GM23338 (cell line): ENCODE measurements at regions not wholly inside any gene's neighbourhood (a gene's known extent, or its start where the extent isn't known, plus 50 kb on each side); places are given as distances from the start of the nearest gene placed in this dataset.

Source experiments
- ATAC-seq: fragments of 200-7000 bp; cut with Tn5 transposase; 3 replicates; pipeline ENCODE4 v1.9.1; 2020
- DNase-seq: peaks from one replicate; pipeline ENCODE4 v3.0.0-alpha.2; 2015; ENCODE audit warnings: low spot score
- H2AFZ ChIP-seq: fragments of 200-600 bp; sonication (generic); 2 replicates; pipeline ENCODE4 v1.8.0; 2016; ENCODE audit warnings: antibody characterized with exemption, mild to moderate bottlenecking, moderate library complexity
- H3F3A ChIP-seq: fragments of 200-600 bp; sonication (generic); replicated peaks from 2 replicates; pipeline ENCODE4 v1.8.0; 2017; ENCODE audit warnings: antibody characterized with exemption, mixed run types, low read depth
- H3K27ac ChIP-seq: fragments of 200-600 bp; sonication (generic); 2 replicates; pipeline ENCODE4 v1.6.1; 2016; ENCODE audit warnings: low read depth
- H3K27me3 ChIP-seq: fragments of 200-600 bp; sonication (generic); 2 replicates; pipeline ENCODE4 v1.8.0; 2016; ENCODE audit warnings: mild to moderate bottlenecking, mixed run types, moderate library complexity; ENCODE audit not compliant: insufficient read depth
- H3K36me3 ChIP-seq: fragments of 200-600 bp; sonication (generic); 2 replicates; pipeline ENCODE4 v1.8.0; 2016; ENCODE audit warnings: mild to moderate bottlenecking; ENCODE audit not compliant: insufficient read depth
- H3K4me1 ChIP-seq: fragments of 200-600 bp; sonication (generic); 2 replicates; pipeline ENCODE4 v1.8.0; 2016; ENCODE audit warnings: mild to moderate bottlenecking, moderate library complexity; ENCODE audit not compliant: insufficient read depth
- H3K4me2 ChIP-seq: fragments of 200-600 bp; sonication (generic); 2 replicates; pipeline ENCODE4 v1.7.1; 2017; ENCODE audit warnings: mixed run types
- H3K4me3 ChIP-seq: fragments of 200-600 bp; sonication (generic); 2 replicates; pipeline ENCODE4 v1.6.1; 2016; ENCODE audit warnings: mixed run types
- H3K79me2 ChIP-seq: fragments of 200-600 bp; sonication (generic); replicated peaks from 2 replicates; pipeline ENCODE4 v1.8.0; 2017; ENCODE audit warnings: mild to moderate bottlenecking; ENCODE audit not compliant: insufficient read depth
- H3K9me2 ChIP-seq: fragments of 200-600 bp; sonication (generic); 2 replicates; pipeline ENCODE4 v1.8.0; 2017; ENCODE audit not compliant: insufficient read depth
- H4K20me1 ChIP-seq: fragments of 200-600 bp; sonication (generic); replicated peaks from 2 replicates; pipeline ENCODE4 v1.8.0; 2017; ENCODE audit warnings: mild to moderate bottlenecking; ENCODE audit not compliant: insufficient read depth
- H3K27ac Mint-ChIP-seq: 2 replicates; pipeline ENCODE4 v1.8.0; 2020; ENCODE audit warnings: inconsistent platforms, mild to moderate bottlenecking, moderate library complexity, mixed read lengths
- H3K27me3 Mint-ChIP-seq: 3 replicates; pipeline ENCODE4 v1.8.0; 2022; ENCODE audit warnings: low read depth, mild to moderate bottlenecking, moderate library complexity, mixed read lengths, inconsistent platforms; ENCODE audit not compliant: insufficient read depth, poor library complexity
- H3K36me3 Mint-ChIP-seq: 3 replicates; pipeline ENCODE4 v1.8.0; 2021; ENCODE audit warnings: low read depth, mild to moderate bottlenecking, inconsistent platforms, moderate library complexity, mixed read lengths
- H3K4me1 Mint-ChIP-seq: 3 replicates; pipeline ENCODE4 v1.8.0; 2020; ENCODE audit warnings: mild to moderate bottlenecking, inconsistent platforms, mixed read lengths
- H3K4me3 Mint-ChIP-seq: 3 replicates; pipeline ENCODE4 v1.8.0; 2021; ENCODE audit warnings: moderate library complexity, mild to moderate bottlenecking, inconsistent platforms, mixed read lengths
- H3K9me3 Mint-ChIP-seq: 3 replicates; pipeline ENCODE4 v1.8.0; 2020; ENCODE audit warnings: moderate library complexity, mild to moderate bottlenecking, inconsistent platforms, mixed read lengths
- EZH2phosphoT487 ChIP-seq: fragments of 200-600 bp; sonication (generic); IDR thresholded peaks from one replicate; pipeline ENCODE4 v1.8.1; 2018; ENCODE audit warnings: antibody characterized with exemption; ENCODE audit not compliant: unreplicated experiment
- STAT1 ChIP-seq: IDR thresholded peaks from one replicate; pipeline ENCODE4 v1.6.1; 2016; ENCODE audit warnings: antibody characterized with exemption; ENCODE audit not compliant: unreplicated experiment
- TF ChIP-seq, protein P1 (sequence below): fragments of 250-450 bp; sonication (Bioruptor Pico); IDR thresholded peaks from 2 replicates; pipeline ENCODE4 v1.5.0; 2020; ENCODE audit warnings: mild to moderate bottlenecking, moderate library complexity
- TF ChIP-seq, protein P2 (sequence below): IDR thresholded peaks from one replicate; pipeline ENCODE4 v1.6.1; 2018; ENCODE audit warnings: antibody characterized with exemption; ENCODE audit not compliant: unreplicated experiment
- TF ChIP-seq, protein P3 (sequence below), 2 experiments: fragments of 200-600 bp in 1 of 2; sonication (generic) in 1 of 2; conservative IDR thresholded peaks; 2 replicates each; pipeline versions ENCODE4 v1.5.1 to v1.6.1; 2016 to 2017; ENCODE audit warnings: antibody characterized with exemption in 2 of 2, low read depth in 2 of 2, mild to moderate bottlenecking in 2 of 2, moderate library complexity in 1 of 2

DNA sequence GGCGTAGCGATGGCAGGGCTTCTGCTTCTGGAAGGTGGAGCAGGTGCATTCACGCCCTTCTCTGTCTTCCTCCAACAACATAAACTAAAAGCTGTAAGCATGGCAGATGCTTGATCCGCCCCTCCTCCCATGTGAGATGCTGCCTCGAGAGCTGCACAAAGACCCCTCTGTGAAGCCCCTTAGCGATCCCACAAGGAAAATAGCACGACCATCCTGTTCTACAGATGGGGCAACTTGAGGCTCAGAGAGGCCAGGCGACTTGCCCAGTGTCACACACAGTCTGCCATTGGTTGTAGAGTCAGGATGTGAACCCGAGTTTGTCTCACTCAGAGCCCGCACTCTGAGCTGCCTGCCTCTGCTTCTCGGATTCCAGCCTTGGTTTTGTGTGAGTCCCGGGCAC, 144.4 kb downstream of the SCARB1 start (continued):
- TF ChIP-seq, protein P1, sequence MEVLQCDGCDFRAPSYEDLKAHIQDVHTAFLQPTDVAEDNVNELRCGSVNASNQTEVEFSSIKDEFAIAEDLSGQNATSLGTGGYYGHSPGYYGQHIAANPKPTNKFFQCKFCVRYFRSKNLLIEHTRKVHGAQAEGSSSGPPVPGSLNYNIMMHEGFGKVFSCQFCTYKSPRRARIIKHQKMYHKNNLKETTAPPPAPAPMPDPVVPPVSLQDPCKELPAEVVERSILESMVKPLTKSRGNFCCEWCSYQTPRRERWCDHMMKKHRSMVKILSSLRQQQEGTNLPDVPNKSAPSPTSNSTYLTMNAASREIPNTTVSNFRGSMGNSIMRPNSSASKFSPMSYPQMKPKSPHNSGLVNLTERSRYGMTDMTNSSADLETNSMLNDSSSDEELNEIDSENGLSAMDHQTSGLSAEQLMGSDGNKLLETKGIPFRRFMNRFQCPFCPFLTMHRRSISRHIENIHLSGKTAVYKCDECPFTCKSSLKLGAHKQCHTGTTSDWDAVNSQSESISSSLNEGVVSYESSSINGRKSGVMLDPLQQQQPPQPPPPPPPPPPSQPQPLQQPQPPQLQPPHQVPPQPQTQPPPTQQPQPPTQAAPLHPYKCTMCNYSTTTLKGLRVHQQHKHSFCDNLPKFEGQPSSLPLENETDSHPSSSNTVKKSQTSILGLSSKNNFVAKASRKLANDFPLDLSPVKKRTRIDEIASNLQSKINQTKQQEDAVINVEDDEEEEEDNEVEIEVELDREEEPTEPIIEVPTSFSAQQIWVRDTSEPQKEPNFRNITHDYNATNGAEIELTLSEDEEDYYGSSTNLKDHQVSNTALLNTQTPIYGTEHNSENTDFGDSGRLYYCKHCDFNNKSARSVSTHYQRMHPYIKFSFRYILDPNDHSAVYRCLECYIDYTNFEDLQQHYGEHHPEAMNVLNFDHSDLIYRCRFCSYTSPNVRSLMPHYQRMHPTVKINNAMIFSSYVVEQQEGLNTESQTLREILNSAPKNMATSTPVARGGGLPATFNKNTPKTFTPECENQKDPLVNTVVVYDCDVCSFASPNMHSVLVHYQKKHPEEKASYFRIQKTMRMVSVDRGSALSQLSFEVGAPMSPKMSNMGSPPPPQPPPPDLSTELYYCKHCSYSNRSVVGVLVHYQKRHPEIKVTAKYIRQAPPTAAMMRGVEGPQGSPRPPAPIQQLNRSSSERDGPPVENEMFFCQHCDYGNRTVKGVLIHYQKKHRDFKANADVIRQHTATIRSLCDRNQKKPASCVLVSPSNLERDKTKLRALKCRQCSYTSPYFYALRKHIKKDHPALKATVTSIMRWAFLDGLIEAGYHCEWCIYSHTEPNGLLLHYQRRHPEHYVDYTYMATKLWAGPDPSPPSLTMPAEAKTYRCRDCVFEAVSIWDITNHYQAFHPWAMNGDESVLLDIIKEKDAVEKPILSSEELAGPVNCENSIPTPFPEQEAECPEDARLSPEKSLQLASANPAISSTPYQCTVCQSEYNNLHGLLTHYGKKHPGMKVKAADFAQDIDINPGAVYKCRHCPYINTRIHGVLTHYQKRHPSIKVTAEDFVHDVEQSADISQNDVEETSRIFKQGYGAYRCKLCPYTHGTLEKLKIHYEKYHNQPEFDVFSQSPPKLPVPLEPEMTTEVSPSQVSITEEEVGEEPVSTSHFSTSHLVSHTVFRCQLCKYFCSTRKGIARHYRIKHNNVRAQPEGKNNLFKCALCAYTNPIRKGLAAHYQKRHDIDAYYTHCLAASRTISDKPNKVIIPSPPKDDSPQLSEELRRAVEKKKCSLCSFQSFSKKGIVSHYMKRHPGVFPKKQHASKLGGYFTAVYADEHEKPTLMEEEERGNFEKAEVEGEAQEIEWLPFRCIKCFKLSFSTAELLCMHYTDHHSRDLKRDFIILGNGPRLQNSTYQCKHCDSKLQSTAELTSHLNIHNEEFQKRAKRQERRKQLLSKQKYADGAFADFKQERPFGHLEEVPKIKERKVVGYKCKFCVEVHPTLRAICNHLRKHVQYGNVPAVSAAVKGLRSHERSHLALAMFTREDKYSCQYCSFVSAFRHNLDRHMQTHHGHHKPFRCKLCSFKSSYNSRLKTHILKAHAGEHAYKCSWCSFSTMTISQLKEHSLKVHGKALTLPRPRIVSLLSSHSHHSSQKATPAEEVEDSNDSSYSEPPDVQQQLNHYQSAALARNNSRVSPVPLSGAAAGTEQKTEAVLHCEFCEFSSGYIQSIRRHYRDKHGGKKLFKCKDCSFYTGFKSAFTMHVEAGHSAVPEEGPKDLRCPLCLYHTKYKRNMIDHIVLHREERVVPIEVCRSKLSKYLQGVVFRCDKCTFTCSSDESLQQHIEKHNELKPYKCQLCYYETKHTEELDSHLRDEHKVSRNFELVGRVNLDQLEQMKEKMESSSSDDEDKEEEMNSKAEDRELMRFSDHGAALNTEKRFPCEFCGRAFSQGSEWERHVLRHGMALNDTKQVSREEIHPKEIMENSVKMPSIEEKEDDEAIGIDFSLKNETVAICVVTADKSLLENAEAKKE (CRISPR knock-in tag): no peak
- no peak for TF ChIP-seq EZH2phosphoT487

DNA sequence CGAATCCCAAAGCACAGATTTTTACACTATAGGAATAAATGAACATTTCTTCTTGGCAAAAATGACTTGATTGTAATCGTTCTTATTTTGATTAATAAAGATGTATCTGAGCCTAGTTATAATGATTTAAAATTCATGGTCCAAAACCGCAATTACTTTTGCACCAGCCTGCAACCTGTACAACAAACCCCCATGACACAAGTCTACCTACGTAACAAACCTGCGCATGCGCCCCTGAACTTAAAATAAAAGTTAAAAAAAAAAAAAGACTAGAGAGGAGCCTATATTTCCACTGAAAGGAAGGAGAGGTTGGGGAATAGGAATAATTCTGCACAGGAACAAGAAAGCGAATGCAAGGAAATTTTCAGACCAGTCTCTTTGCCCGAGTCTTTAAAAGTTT, 145.2 kb downstream of the SCARB1 start:
- H3K4me3 Mint-ChIP-seq: no peak overlapping the region
- H4K20me1 ChIP-seq: no peaks in the 10 kb centered on the region
- H3K27ac ChIP-seq: no peak overlapping the region
- no peaks in the 10 kb centered on the region for H3K36me3 Mint-ChIP-seq
- H3K4me2 ChIP-seq: no peak overlapping the region
- TF ChIP-seq, protein P2, sequence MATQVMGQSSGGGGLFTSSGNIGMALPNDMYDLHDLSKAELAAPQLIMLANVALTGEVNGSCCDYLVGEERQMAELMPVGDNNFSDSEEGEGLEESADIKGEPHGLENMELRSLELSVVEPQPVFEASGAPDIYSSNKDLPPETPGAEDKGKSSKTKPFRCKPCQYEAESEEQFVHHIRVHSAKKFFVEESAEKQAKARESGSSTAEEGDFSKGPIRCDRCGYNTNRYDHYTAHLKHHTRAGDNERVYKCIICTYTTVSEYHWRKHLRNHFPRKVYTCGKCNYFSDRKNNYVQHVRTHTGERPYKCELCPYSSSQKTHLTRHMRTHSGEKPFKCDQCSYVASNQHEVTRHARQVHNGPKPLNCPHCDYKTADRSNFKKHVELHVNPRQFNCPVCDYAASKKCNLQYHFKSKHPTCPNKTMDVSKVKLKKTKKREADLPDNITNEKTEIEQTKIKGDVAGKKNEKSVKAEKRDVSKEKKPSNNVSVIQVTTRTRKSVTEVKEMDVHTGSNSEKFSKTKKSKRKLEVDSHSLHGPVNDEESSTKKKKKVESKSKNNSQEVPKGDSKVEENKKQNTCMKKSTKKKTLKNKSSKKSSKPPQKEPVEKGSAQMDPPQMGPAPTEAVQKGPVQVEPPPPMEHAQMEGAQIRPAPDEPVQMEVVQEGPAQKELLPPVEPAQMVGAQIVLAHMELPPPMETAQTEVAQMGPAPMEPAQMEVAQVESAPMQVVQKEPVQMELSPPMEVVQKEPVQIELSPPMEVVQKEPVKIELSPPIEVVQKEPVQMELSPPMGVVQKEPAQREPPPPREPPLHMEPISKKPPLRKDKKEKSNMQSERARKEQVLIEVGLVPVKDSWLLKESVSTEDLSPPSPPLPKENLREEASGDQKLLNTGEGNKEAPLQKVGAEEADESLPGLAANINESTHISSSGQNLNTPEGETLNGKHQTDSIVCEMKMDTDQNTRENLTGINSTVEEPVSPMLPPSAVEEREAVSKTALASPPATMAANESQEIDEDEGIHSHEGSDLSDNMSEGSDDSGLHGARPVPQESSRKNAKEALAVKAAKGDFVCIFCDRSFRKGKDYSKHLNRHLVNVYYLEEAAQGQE: no peak
- TF ChIP-seq, protein P3, sequence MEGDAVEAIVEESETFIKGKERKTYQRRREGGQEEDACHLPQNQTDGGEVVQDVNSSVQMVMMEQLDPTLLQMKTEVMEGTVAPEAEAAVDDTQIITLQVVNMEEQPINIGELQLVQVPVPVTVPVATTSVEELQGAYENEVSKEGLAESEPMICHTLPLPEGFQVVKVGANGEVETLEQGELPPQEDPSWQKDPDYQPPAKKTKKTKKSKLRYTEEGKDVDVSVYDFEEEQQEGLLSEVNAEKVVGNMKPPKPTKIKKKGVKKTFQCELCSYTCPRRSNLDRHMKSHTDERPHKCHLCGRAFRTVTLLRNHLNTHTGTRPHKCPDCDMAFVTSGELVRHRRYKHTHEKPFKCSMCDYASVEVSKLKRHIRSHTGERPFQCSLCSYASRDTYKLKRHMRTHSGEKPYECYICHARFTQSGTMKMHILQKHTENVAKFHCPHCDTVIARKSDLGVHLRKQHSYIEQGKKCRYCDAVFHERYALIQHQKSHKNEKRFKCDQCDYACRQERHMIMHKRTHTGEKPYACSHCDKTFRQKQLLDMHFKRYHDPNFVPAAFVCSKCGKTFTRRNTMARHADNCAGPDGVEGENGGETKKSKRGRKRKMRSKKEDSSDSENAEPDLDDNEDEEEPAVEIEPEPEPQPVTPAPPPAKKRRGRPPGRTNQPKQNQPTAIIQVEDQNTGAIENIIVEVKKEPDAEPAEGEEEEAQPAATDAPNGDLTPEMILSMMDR (conservative IDR thresholded peaks at IDR 0.05; ENCODE audit: low read depth in 2 of 2): no peak
- no peak for TF ChIP-seq STAT1
- no peaks in the 10 kb centered on the region for H3K27me3 ChIP-seq
- no peaks in the 10 kb centered on the region for H3K36me3 ChIP-seq
- H2AFZ ChIP-seq: no peak overlapping the region
- no peaks in the 10 kb centered on the region for H3K79me2 ChIP-seq
- H3F3A ChIP-seq: no peaks in the 10 kb centered on the region
- H3K27ac Mint-ChIP-seq: no peak overlapping the region
- H3K27me3 Mint-ChIP-seq: no peaks in the 10 kb centered on the region
- H3K4me1 ChIP-seq: no peaks in the 10 kb centered on the region
- no peaks in the 10 kb centered on the region for H3K9me3 Mint-ChIP-seq
- peaks cover 4% of the 10 kb centered on the region; the same call in 2 of the 3 replicates for H3K4me1 Mint-ChIP-seq
- no peaks in the 10 kb centered on the region for H3K9me2 ChIP-seq
- DNase-seq: no peak
- no peak overlapping the region for H3K4me3 ChIP-seq
- no peak for ATAC-seq
